Left lung (tissue), 4 donors: ENCODE measurements at regions not wholly inside any gene's neighbourhood (a gene's known extent, or its start where the extent isn't known, plus 50 kb on each side); places are given as distances from the start of the nearest gene placed in this dataset.

Experiments
- ATAC-seq: fragments of 200-7000 bp; cut with Tn5 transposase; one replicate; pipeline ENCODE4 v1.9.1; 2020; ENCODE audit warnings: moderate library complexity
- DNase-seq, 4 donors: peaks; one replicate each; pipeline ENCODE4 v3.0.0-alpha.2; 2013 to 2020
- H3K27ac ChIP-seq, 2 donors: fragments of 200-600 bp; sonication (generic) in 1 of 2; one replicate each; pipeline versions ENCODE4 v1.5.0 to v1.8.0; 2020 to 2021
- H3K27me3 ChIP-seq, 2 donors: fragments of 200-600 bp; sonication (generic) in 1 of 2; one replicate each; pipeline versions ENCODE4 v1.5.0 to v1.8.0; 2020 to 2021
- H3K36me3 ChIP-seq, 2 donors: fragments of 200-600 bp; sonication (generic) in 1 of 2; one replicate each; pipeline versions ENCODE4 v1.5.0 to v1.8.0; 2020 to 2021
- H3K4me1 ChIP-seq, 2 donors: fragments of 200-600 bp; one replicate each; pipeline ENCODE4 v1.8.0; 2021
- H3K4me3 ChIP-seq, 2 donors: fragments of 200-600 bp; sonication (generic) in 1 of 2; one replicate each; pipeline versions ENCODE4 v1.5.0 to v1.8.0; 2020 to 2021; ENCODE audit warnings: mild to moderate bottlenecking in 1 of 2
- H3K9me3 ChIP-seq, 2 donors: fragments of 200-600 bp; sonication (generic) in 1 of 2; one replicate each; pipeline versions ENCODE4 v1.5.0 to v1.8.0; 2020 to 2021
- intact Hi-C, 2 donors: fragments of 100-400 bp; cut with DNase I; formaldehyde crosslinking; loops; one replicate each; pipeline versions ENCODE4 v1.11.2 to v1.14.2; 2022
- TF ChIP-seq, protein P1 (sequence below), 2 donors: fragments of 200-600 bp; sonication (generic) in 1 of 2; IDR thresholded peaks; one replicate each; pipeline versions ENCODE4 v1.5.0 to v1.8.0; 2021; ENCODE audit warnings: antibody characterized with exemption in 2 of 2
- donor health status: DM: no; HTN: yes; CAD: no.
- donor health status: DM: no; HTN: no; CAD: no.

DNA sequence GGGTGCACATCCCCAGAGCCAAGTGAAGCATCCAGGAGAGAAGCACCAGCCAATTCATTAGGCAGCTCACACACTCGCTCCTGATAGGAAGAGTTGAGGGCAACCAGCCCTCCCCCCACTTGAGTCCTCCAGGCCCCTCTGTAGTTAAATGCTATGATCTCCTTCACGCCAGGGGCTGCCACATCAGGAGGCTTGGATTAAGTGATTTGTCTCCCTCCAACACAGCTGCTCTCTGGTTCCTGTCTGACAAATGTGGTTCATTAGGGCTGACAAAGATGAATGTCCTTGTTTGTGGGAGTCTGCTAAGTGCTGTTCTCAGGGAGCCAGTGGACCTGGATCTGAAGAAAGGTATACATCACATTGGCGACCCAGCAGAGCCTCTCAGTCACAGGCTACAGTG, 94.5 kb upstream of the WSCD1 start:
- ATAC-seq (no peak), DNase-seq (no peak)
- Histone ChIP-seq H3K27me3 (peaks cover 0 to 12% of the 10 kb centered on the region in 2 donors), H3K4me3 (no peak overlapping the region), H3K27ac (no peak overlapping the region), H3K36me3 (no peaks in the 10 kb centered on the region), H3K4me1 (no peaks in the 10 kb centered on the region), H3K9me3 (peaks cover 0 to 19% of the 10 kb centered on the region in 2 donors)
- TF ChIP-seq, protein P1, sequence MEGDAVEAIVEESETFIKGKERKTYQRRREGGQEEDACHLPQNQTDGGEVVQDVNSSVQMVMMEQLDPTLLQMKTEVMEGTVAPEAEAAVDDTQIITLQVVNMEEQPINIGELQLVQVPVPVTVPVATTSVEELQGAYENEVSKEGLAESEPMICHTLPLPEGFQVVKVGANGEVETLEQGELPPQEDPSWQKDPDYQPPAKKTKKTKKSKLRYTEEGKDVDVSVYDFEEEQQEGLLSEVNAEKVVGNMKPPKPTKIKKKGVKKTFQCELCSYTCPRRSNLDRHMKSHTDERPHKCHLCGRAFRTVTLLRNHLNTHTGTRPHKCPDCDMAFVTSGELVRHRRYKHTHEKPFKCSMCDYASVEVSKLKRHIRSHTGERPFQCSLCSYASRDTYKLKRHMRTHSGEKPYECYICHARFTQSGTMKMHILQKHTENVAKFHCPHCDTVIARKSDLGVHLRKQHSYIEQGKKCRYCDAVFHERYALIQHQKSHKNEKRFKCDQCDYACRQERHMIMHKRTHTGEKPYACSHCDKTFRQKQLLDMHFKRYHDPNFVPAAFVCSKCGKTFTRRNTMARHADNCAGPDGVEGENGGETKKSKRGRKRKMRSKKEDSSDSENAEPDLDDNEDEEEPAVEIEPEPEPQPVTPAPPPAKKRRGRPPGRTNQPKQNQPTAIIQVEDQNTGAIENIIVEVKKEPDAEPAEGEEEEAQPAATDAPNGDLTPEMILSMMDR (IDR thresholded peaks at IDR 0.05): no peak
- intact Hi-C loops: no loop called here

DNA sequence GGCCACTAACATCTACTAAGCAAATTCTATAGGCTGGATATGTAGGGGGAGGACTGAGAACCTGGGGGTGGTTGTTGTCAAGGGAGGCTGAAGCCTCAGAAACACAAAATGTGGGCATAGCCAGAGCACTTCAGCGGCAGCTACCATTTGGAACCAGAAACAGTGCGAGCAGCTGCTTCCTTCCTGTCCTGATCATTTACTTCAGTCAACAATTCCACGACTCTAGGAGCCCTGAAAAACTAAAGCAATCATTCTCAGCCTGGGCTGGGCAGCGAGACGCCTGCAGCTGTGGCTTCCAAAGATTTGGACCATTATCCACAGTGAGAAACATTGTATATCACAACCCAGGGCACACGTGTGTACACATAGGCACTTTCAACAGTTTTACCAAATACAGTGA, 93.9 kb upstream of the WSCD1 start:
- no peak for DNase-seq
- intact Hi-C loops: no loop called here

DNA sequence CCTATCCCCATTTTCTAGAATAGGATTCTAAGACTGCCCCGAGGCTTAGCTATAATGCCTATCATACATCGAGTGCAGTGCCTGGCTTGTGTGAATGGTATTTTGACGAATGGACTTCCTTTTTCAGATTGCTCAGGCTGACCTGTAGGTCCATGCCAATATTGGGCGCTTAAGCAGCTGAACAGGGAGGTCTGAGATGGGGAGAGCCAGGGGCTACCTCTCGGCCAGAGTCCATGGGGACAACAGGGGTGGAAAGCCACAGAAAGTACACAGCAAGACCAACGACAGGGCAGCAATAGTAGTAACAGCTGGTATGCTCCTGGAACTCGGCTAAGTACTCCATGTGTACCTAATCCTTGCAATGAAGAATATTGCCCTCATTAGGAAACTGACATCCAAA, 91.7 kb upstream of the WSCD1 start:
- Histone ChIP-seq H3K27ac (no peak overlapping the region), H3K4me3 (no peak overlapping the region), H3K9me3 (peaks cover 0 to 8% of the 10 kb centered on the region in 2 donors), H3K4me1 (no peaks in the 10 kb centered on the region), H3K36me3 (no peaks in the 10 kb centered on the region), H3K27me3 (peaks cover 0 to 18% of the 10 kb centered on the region in 2 donors)
- TF ChIP-seq, protein P1 (IDR thresholded peaks at IDR 0.05): no peak
- DNase-seq: no peak
- intact Hi-C loops: no loop called here
- ATAC-seq: no peak

More for the DNA sequence above, 93.9 kb upstream of the WSCD1 start:
- Histone ChIP-seq H3K9me3 (peaks cover 0 to 19% of the 10 kb centered on the region in 2 donors), H3K27ac (no peak overlapping the region), H3K4me1 (no peaks in the 10 kb centered on the region), H3K27me3 (peaks cover 0 to 12% of the 10 kb centered on the region in 2 donors), H3K36me3 (no peaks in the 10 kb centered on the region), H3K4me3 (no peak overlapping the region)
- TF ChIP-seq, protein P1 (IDR thresholded peaks at IDR 0.05): no peak
- no peak for ATAC-seq

DNA sequence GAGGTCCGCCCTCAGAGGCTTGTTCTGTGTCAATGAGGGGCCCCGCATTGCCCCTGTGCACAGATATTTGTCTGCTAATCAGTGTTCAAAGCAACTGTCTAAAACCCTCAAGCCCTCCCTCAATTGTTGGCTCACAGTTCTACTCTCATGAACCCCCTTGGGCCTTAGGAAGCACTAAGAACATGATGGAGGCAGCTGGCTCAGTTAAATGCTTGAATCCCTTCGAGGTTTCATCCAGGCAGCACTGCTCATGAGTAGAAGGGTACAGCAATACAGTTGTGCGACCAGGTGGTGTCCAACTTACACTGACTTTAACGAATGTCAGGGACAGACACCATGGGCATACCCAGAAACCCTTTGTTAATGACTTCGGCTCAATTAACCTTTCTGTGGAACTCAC, 89.2 kb upstream of the WSCD1 start:
- peaks cover 0 to 18% of the 10 kb centered on the region in 2 donors for H3K27me3 ChIP-seq
- no peak overlapping the region for H3K4me3 ChIP-seq
- ATAC-seq: no peak
- intact Hi-C loops: no loop called here
- TF ChIP-seq, protein P1 (IDR thresholded peaks at IDR 0.05): no peak
- no peaks in the 10 kb centered on the region for H3K9me3 ChIP-seq
- no peak for DNase-seq
- H3K4me1 ChIP-seq: no peaks in the 10 kb centered on the region
- no peak overlapping the region for H3K27ac ChIP-seq
- no peaks in the 10 kb centered on the region for H3K36me3 ChIP-seq

DNA sequence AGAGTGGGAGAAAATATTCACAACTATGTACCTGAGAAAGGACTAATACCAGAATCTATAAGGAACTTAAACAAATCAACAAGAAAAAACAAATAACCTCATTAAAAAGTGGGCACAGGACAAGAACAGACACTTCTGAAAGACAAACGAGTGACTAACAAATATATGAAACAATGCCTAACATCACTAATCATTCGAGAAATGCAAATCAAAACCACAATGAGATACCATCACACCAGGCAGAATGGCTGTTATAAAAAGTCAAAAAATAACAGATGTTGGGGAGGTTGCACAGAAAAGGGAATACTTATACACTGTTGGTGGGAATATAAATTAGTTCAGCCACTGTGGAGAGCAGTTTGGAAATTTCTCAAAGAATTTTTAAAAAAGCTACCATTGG, 83.5 kb upstream of the WSCD1 start:
- TF ChIP-seq, protein P1 (IDR thresholded peaks at IDR 0.05): no peak
- H3K4me1 ChIP-seq: no peaks in the 10 kb centered on the region
- no peak for DNase-seq
- H3K9me3 ChIP-seq: no peaks in the 10 kb centered on the region
- no peak overlapping the region for H3K27ac ChIP-seq
- no peaks in the 10 kb centered on the region for H3K36me3 ChIP-seq
- H3K27me3 ChIP-seq: peaks cover 0 to 4% of the 10 kb centered on the region in 2 donors
- no peak overlapping the region for H3K4me3 ChIP-seq
- intact Hi-C loops: no loop called here
- no peak for ATAC-seq
